ENCODE measurements at regions not wholly inside any gene's neighbourhood (a gene's known extent, or its start where the extent isn't known, plus 50 kb on each side); places are given as distances from the start of the nearest gene placed in this dataset.
"Not testable (repeated sequence)": the region's sequence is repeated elsewhere in the genome, so short reads cannot be mapped to it uniquely, and the experiment has no call there.

DNA sequence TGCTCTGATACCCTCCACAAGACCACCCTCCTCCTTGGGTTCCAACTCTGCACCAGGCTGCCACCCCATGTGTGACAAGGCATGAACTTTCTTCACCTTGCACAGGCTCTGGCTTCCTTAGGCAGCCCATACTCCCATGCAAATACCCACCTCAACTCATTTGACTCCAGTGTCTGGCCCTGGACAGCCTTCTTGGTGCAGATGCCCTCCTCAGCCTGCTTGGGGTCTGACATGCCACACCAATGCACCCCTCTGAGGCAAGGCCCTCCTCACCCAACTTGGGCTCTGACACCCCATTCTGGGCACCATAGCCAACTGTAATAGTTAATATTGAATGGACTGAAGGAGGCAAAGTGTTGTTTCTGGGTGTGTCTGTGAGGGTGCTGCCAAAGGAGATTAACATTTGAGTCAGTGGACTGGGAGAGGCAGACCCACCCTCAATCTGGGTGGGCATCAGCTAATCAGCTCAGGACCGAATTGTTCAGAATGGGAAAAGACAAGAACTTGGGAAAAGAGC lies 115.0 kb upstream of the EPB41L4A start:
- no peak for DNase-seq (ENCODE audit: low spot score)

DNA sequence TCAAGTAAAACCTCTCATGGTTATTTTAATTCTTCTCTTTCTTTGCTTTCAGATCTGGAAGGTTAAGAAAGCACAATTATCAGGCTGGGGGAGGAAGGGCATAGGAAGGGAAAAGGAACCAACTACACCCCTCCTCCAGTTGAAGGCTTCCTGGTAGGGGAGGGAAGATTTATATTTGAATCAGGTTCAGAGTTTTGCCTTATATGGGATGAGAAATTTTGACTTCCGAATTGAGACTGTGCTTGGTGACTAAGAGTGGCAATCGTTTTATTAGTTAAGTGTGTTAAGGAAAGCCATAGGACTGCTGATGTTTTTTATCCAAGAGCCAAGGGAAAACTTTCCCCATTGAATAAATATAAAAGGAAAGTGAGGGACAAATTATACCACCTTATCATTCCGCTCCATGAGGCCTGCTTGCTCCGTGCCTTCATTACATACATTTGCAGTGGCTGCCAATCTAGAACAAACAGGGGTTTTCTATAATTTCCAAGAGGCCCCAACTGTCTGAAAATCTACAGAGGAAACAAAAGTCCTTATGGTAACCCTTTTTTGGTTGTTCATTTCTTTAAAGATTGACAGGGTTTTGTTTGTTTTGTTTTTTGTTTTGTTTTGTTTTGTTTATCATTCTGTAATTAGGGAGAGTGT lies 115.7 kb upstream of the EPB41L4A start:
- no peak for DNase-seq (ENCODE audit: low spot score)

DNA sequence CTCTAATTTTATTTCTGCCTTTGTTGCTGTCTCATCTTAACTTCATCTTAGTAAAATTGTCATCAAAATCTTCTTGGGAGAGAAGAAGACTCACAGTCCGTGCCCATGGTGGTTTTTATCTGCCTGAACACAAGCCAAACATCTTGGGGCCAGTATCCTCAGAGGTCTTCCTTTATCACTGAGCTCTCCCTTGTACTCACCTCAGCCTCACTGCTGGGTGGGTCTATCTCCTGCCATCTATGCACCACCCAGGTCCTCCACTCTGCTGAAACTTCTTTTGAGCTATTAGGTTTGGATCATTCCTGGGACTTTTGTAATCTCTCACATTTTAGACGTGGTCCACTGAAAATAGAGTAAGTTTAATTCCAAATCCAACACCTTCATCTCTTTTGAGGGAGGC lies 116.3 kb upstream of the EPB41L4A start:
- no peak for DNase-seq (ENCODE audit: low spot score)

DNA sequence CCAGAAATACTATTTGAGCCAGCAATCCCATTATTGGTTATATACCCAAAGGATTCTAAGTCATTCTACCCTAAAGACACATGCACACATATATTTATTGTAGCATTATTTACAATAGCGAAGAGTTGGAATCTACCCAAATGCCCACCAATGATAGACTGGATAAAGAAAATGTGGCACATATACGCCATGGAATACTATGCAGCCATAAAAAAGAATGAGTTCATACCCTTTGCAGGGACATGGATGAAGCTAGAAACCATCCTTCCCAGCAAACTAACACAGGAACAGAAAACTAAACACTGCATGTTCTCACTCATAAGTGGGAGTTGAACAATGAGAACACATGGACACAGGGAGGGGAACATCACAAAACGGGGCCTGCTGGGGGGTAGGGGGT lies 125.5 kb upstream of the EPB41L4A start:
- DNase-seq (ENCODE audit: low spot score) = not testable (repeated sequence)

DNA sequence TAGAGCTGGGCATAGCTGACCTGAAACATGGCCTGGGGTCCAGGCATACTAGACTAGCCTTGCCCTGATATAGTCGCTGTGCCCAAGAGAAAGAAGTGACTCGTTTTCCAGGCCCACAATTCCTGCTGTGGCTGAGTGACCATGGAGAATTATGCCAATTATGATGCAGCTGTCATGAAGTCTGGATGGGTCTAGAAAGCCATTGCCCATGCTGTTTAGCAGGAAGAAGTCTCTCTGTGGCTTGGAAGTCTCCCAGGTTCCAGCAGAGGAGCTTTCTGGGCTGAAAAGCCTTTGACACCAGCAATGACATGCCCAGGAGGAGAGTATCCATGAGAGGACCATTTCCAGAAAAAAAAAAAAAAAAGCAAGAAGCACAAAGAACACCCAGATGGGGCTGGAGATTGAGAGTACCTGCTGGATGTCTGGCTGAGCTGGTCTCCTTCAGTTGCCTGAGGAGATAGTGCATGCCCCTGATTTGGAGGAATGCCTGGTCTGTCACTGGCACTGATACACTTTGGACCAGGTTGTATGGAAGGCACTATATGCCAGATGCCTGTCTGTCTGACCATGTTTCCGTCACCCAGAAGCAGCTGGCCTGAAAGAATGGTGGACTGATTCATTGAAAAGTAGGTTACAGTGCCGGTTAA lies 128.0 kb upstream of the EPB41L4A start:
- no peak for DNase-seq (ENCODE audit: low spot score)

DNA sequence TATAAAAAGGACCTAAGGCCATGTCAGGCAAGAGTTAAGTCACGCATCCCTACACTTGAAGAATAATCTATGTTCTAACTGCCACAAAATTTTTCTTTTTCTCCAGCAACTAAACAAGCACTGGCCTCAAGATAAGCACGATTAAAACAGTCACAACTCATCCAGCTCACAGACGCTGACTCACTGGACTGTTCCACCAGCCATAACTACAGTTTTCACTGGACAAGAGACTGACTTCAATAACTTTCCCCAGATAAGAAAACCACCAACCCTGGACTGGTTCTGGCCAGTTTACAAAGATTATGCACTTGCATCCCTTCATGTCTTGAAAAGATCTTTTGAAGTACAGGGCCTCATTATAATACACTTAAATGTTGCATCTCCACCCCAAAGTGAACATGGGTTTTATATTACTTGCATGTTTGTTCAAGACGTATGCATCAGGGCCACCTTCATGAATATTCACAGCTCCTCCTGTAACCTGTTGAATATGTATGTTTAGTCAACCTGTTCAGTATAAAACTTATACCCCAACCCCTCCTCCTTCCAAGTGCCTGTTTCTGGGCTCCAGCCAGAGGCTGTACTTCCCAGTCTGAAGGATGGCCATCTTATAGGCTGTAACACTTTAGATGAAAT lies 129.3 kb upstream of the EPB41L4A start:
- peak; percentile 54 for DNase-seq (ENCODE audit: low spot score)

DNA sequence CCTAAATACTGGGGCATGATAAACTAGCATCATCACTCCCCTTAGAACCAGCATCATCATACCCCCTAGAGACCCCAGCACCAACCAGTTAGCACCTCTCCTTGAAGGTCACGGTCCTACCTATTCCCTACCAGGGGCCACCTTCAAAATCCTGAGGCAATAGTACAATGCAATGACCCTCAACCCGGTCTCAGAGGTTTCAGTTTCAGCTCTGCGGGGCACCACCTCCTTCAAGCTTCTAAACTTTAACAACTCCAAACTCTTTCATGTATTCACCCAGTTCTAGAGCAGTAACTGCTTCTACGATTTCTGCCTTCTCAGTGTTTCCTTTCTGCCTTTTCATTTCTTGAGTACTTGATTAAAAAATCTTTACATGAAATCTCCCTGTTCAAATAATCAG lies 130.1 kb upstream of the EPB41L4A start:
- DNase-seq (ENCODE audit: low spot score) = no peak

DNA sequence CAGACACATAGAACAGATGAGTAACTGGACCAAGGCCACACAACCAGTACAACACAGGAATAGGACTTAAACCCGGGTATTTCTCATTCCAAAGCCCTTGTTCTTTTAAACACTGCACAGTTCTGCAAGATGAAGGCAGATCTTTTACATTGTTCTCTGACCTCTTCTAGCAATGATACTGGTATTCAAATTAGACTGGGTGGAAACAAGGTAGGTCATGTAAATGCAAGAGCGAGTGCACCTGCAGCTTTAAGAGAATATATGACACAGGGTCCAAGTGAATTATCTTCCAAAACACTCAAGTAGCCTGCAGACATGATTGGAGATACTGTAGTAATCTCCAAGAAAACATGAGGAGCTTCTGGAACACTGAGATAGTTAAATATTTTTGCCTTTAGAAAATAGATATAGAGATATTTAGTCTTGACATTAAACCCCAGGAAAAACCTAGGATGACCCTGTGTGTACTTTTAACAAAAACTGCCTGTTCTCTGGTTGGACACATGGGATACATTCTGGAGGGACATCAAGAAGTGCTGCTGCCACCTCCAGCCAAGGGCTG lies 130.6 kb upstream of the EPB41L4A start:
- no peak for DNase-seq (ENCODE audit: low spot score)

DNA sequence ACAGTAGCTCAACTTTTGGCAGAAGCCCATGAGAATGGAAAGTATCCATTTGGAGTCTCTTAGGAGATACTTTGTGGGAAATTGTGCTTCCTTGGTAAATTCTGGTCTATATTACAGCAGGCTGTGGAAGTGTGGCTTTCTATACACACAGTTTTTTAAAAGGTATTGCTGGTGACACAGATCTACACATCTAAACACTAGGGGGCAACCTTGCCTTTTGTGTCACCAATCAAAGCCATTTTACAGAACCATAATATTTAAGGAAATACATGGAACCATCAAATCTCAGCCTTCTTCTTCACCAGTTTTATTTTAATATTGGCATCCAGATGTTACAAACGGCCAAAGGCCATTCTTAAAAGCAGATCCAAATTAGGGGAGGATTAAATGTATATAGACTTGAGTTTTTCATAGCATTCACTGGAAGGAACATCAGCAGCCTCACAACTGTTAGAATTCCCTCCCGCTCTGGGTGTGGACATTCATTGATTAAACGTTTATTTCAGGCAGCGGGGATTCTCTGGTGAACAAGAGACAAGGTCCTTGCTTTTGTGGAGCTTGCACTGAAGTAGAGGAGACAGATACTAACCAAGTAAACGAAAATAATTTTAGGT lies 132.4 kb upstream of the EPB41L4A start:
- peak; percentile 58 for DNase-seq (ENCODE audit: low spot score)

DNA sequence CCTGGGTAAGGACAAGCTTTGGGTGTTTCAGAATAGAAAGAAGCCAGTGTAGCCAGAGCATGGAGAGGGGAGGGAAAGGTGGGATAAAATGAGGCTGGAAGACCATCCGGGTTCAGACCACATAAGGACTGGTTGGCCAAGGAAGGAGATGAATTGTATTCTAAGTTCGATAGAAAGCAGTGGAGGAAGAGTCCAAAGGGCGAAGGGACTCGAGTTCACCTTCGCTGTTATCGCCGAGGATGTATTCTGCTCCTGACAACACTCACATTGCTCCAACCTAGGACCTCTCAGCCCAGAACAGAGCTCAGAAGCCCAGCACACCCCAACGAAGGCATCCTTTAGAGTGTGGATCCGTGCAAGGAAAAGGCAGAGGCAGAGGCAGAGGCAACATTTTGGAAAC lies 133.1 kb upstream of the EPB41L4A start:
- no peak for DNase-seq (ENCODE audit: low spot score)

DNA sequence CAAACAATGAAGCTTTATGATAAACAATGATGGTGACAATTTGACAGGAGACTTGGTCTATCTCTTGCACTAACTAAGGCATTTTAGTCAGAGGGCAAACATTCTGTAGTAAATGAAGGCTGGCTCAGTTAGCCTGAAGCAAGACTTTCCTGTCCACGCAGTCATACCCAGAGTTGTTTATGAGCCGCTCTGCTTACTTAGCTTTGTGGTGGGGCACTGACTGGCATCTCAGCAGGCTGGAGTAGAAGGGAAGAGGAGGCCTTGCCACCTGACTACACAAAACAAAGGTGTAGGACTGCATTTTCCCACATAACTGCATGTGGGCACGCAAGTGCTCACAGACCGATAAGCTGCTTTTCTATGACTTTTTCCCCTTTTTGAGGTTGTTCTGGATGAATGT lies 133.7 kb upstream of the EPB41L4A start:
- no peak for DNase-seq (ENCODE audit: low spot score)

DNA sequence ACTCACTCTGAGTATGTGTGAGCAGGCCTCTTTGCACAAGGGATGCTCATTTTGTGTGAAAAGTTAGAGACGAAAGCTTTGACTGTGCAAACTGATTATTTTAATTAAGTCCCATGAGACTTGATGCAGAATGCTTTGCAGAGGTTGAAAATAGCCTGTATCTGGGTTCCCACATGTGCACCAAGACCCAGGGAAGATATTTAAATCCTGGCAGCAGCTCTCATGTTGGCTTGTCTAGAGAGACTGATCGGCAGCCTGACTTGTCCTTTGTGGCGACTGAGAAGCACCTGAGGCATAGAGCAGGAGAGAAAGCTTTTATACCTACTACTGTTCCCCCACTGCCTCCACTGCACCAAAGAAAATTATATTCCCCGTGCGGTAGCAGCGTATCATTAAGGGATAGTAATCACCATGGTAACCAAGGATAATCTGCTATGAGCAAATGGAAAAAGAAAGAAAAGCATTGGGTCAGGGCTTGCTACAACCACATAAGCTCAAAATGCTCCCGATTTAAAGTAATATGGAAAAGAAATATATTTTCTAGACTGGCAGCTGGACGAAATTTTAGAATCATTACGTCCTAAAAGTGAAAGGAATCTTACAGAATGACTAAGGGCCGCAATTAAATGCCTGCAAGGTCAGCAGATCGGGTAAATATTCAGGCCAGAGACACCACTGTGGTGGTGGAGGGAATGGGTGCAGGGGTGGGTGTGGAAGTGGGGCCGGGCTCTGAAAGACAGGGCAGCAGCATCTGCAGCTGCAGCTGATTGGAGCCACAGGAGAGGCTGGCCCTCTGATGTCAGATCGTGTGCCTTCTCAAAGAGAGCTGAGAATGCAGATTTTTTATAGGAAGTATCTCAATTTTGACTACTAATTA lies 135.3 kb upstream of the EPB41L4A start:
- peak; percentile 48 for DNase-seq (ENCODE audit: low spot score)

DNA sequence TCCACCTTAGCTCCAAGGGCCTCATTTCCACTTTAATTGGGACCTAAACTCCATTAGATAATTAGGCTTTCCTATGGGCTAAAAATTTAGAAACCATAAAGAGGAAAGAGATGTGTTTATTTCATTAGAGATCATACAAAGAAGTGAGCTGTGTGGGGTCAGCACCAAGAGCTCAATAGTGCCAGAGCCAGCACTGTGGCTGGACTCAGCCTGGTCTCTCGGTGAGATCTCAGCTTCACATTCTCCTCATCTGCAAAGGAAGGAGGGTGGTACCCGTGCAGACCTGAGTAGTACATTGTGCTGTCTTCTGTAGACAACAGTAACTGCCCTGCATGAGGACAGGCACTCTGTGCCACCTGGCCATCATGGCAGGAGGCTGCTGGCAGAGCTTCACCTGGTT lies 136.1 kb upstream of the EPB41L4A start:
- DNase-seq (ENCODE audit: low spot score) = no peak

DNA sequence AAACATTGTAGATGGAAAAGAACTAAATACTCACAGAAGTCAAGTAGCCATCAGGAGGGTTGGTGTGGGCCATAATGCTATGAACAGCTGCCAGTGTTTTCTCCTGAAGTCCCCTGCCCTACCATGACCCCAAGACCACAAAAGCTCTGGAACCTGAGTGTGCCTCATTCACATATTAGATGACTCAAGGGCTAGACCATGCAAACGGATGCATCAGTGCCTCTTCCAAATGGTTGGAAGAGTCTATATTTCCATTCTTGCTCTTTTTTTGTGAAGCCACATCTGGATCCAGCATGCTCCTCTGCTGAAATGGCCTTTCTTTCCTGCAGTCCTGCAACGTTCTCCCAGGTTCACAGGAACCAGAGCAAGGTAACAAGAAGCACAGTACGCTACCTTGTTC lies 136.6 kb upstream of the EPB41L4A start:
- peak; percentile 62 for DNase-seq (ENCODE audit: low spot score)

DNA sequence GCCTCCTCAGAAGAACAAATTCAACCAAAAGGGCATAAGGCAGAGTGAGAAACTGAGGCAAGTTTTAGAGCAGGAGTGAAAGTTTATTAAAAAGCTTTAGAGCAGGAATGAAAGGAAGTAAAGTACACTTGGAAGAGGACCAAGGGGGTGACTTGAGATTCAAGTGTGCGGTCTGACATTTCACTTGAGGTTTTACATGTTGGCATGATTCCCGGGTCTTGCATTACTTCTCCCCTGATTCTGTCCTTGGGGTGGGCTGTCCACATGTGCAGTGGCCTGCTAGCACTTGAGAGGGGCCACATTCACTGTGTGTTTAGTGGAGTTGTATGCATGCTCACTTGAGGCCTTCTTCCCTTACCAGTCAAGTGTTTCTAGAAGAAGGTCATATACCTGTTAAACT lies 140.4 kb upstream of the EPB41L4A start:
- DNase-seq (ENCODE audit: low spot score) = not testable (repeated sequence)

DNA sequence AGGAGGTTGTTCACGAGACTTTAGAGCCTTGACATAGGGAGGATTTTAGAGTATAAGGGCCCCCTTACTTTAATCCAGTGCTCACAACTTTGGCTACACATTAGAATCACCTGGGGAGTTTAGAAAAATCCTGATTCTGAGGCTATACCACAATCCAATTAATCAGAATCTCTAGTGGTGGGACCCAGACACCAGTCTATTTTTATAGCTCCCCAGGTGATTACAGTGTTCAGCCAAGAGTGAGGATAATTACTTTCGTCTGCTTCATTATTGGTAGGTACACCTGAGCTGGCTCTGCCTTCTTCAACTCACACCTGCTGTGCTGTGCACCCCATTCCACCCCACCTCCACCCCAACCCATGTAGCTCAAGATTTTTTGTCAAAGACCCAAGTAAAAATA lies 141.3 kb upstream of the EPB41L4A start:
- DNase-seq (ENCODE audit: low spot score) = no peak

DNA sequence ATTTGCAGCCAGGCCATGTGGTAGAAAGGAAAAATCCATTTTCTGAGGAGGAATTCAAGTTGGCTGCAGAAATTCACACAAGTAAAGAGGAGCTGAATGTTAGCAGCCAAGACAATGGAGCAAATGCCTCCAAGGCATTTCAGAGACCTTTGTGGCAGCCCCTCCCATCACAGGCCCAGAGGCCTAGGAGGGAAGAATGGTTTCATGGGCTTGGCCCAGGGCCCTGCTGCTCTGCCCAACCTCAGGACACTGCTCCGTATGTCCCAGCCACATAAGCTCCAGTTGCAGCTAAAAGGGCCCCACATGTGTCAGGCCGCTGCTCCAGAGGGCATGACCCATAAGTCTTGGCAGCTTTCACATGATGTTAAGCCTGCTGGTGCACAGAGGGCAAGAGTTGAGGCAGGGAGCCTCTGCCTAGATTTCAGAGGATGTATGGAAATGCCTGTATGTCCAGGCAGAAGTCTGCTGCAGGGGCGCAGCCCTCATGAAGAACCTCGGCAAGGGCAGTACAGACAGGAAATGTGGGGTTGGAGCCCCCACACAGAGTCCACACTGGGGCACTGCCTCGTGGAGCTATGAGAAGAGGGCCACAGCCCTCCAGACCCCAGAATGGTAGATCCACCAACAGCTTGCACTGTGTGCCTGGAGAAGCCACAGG lies 144.2 kb upstream of the EPB41L4A start:
- no peak for DNase-seq (ENCODE audit: low spot score)

DNA sequence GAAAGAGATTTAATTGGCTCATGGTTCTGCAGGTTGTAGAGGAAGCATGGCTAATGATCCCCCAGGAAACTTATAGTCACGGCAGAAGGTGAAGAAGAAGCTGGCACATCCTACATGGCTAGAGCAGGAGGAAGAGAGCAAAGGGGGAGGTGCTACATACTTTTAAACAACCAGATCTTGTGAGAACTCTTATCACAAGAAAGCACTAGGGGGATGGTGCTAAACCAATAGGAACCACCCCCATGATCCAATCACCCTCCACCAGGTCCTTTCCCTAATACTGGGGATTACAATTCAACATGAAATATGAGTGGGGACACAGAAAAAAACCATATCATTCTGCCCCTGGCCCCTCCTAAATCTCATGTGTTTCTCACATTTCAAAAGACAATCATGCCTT lies 147.2 kb upstream of the EPB41L4A start:
- no peak for DNase-seq (ENCODE audit: low spot score)

DNA sequence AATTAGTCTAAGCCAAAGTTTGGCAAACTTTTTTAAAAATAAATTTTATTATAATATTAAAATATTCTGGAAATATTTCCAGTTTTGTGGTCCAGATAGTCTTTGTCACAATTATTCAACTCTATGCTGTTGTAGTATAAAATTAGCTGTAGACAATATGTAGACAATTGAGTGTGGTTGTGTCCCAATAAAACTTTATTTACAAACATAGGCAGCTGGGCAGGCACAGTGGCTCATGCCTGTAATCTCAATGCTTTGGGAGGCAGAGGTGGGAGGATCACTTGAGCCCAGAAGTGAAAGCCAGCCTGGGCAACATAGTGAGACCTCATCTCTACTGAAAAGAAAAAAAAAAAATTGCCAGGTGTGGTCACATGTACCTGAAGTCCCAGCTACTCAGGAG lies 150.5 kb upstream of the EPB41L4A start:
- DNase-seq (ENCODE audit: low spot score) = no peak

DNA sequence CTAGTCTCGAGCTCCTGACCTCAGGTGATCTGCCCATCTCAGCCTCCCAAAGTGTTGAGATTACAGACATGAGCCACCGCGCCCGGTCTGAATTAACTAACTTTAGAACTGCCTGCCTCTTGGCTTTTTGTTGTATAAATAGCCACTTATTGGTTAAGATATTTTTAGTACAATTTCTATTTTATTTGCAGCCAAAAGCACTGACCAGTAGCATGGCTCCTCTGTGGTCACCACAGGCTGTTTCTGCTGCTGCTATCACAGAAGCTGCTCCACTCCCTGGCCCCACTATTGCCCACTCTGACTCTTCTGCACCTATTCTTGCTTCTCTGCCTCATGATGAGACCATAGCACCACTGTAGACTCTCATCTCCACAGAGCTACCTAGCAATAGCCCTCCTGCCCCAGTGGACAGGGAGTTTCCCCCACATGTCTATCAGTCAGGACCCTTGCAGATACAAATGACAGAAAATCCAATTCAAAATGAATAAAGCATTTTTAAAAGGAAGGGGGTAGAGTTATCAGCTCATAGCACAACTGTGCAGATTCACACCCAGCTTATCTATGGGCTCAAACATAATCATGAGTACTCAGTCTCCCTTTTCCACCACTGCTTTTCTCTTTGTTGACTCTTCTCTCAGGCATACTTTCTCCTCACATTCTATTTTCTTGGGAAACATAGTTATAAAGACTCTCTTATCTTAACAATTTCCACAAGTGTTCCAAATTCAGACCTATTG lies 151.8 kb upstream of the EPB41L4A start:
- DNase-seq (ENCODE audit: low spot score) = no peak

All from AG08395 (cell line).